ENCODE measurements at regions not wholly inside any gene's neighbourhood (a gene's known extent, or its start where the extent isn't known, plus 50 kb on each side); places are given as distances from the start of the nearest gene placed in this dataset.
A peak's percentile ranks its signal among the peaks of the same experiment; 100 is the strongest.
"Not testable (repeated sequence)": the region's sequence is repeated elsewhere in the genome, so short reads cannot be mapped to it uniquely, and the experiment has no call there.

GRCh38 chr3:144763878-144764454 is 792.3 kb downstream of the DIPK2A start:
- no peak for DNase-seq

- DNase-seq: peak; percentile 31 to 77
These were observed 798.7 kb downstream of the DIPK2A start for GRCh38 chr3:144770281-144770680.

GRCh38 chr3:144770915-144771351 is 799.3 kb downstream of the DIPK2A start:
- peak in 1 of 2 experiments; percentile 53 for DNase-seq

GRCh38 chr3:144771381-144771870 is 799.8 kb downstream of the DIPK2A start:
- no peak for DNase-seq

GRCh38 chr3:144772372-144772771 is 800.7 kb downstream of the DIPK2A start:
- DNase-seq: no peak

GRCh38 chr3:144773350-144773749 is 801.7 kb downstream of the DIPK2A start:
- DNase-seq: no peak

- DNase-seq: no peak
These were observed 803.3 kb downstream of the DIPK2A start for GRCh38 chr3:144774897-144775296.

GRCh38 chr3:144775551-144775950 is 803.9 kb downstream of the DIPK2A start:
- DNase-seq: no peak

- DNase-seq: peak; percentile 58 to 90
These were observed 806.3 kb downstream of the DIPK2A start for GRCh38 chr3:144777906-144778305.

GRCh38 chr3:144791034-144791433 is 819.4 kb downstream of the DIPK2A start:
- DNase-seq: no peak

- DNase-seq: no peak
These were observed 830.3 kb downstream of the DIPK2A start for GRCh38 chr3:144801890-144802289.

GRCh38 chr3:144809380-144809779 is 837.8 kb downstream of the DIPK2A start:
- DNase-seq: no peak

- no peak for DNase-seq
These were observed 838.5 kb downstream of the DIPK2A start for GRCh38 chr3:144810160-144810559.

GRCh38 chr3:144815655-144816054 is 844.0 kb downstream of the DIPK2A start:
- no peak for DNase-seq

- DNase-seq: peak in 1 of 2 experiments; percentile 11
These were observed 844.7 kb downstream of the DIPK2A start for GRCh38 chr3:144816323-144816722.

- DNase-seq: no peak
These were observed 847.4 kb downstream of the DIPK2A start for GRCh38 chr3:144818973-144819372.

GRCh38 chr3:144820232-144820631 is 848.6 kb downstream of the DIPK2A start:
- not testable (repeated sequence) for DNase-seq

- DNase-seq: no peak
These were observed 849.1 kb downstream of the DIPK2A start for GRCh38 chr3:144820726-144821125.

- DNase-seq: no peak
These were observed 850.0 kb downstream of the DIPK2A start for GRCh38 chr3:144821583-144821982.

GRCh38 chr3:144822671-144823070 is 851.0 kb downstream of the DIPK2A start:
- DNase-seq: no peak

- no peak for DNase-seq
These were observed 860.5 kb downstream of the DIPK2A start for GRCh38 chr3:144831955-144832716.

- DNase-seq: no peak
These were observed 868.4 kb downstream of the DIPK2A start for GRCh38 chr3:144839991-144840390.

GRCh38 chr3:144840866-144841265 is 869.2 kb downstream of the DIPK2A start:
- no peak for DNase-seq

- peak; percentile 30 to 33 for DNase-seq
These were observed 871.5 kb downstream of the DIPK2A start for GRCh38 chr3:144843099-144843498.
